GM19395 (cell line): ENCODE measurements at regions not wholly inside any gene's neighbourhood (a gene's known extent, or its start where the extent isn't known, plus 50 kb on each side); places are given as distances from the start of the nearest gene placed in this dataset.
A peak's percentile ranks its signal among the peaks of the same experiment; 100 is the strongest.
"Not testable (repeated sequence)": the region's sequence is repeated elsewhere in the genome, so short reads cannot be mapped to it uniquely, and the experiment has no call there.

ENCODE experiments used
- ATAC-seq: cut with Tn5 transposase; IDR thresholded peaks from one replicate; pipeline ENCODE4 v1.9.1; 2021; ENCODE audit warnings: mild to moderate bottlenecking, moderate library complexity; ENCODE audit not compliant: unreplicated experiment

GRCh38 chr7:65317372-65317771 lies 56.3 kb upstream of the ZNF92 start:
- no peak for ATAC-seq

DNA sequence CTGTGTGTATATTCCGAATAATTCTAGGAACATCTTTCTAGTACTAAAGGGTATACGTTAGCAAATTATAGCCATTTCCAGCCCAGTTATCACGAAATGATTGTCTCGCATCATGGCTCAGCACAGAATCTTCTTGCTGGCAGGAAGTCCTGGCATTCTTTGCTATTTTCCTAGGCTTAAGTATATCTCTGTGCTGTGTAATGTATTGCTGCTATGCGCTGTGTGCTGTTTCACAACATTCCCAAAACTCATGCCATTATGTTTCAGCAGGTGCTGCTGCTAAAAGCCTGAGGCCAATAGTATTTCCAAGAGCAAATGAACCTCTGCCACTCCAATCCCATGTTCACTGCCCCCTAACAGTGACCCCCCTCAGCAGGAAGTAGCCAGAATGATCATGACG lies 62.9 kb upstream of the ZNF92 start:
- no peak for ATAC-seq

GRCh38 chr7:65308300-65308678 lies 65.4 kb upstream of the ZNF92 start:
- no peak for ATAC-seq

DNA sequence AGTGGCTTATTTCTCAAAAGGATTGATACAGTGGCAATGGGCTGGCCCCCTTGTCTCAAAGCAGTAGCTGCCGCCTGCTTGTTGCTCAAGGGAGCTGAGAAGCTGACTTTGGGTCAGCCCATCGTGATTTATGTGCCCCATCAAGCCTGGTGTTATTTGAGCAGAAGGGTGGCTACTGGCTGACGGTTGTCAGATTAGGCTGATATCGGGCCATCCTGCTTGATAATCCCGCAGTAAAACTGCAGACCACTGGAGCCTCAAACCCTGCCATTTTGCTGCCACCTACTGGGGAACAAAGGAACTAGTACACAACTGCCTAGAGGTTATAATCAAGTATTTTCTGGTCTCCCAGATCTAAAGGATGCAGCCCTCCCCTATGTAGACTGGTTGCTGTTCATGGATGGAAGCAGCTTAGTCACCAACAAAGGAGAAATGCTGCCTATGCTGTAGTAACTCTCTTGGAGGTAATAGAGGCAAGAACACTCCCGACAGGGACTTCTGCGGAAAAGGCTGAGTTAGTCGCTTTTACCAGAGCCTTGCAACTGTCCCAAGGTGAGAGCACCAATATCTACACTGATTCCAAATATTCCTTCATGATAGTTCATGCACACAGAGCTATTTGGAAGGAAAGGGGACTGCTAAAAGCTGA lies 65.9 kb upstream of the ZNF92 start:
- no peak for ATAC-seq

- ATAC-seq = no peak
Measured at GRCh38 chr7:65304175-65304574, 69.5 kb upstream of the ZNF92 start.

DNA sequence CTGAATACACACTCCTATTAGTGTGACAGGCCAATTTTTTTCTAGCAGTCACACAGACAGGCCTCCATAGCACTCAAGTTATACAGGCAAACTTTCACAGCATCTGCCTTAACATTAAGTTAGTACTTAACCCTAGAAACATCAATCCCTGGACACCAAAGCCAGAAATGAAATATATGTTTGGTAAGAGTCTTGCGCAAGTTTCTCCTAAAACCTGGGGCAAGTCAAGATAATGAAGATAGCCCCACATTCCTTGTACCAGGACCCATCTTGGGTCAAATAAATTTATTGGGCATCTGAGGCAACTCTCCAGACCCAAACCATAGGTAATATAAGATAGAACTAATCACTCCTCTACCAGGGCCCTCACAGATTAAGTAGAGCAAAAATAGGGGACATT lies 70.8 kb upstream of the ZNF92 start:
- ATAC-seq = no peak

DNA sequence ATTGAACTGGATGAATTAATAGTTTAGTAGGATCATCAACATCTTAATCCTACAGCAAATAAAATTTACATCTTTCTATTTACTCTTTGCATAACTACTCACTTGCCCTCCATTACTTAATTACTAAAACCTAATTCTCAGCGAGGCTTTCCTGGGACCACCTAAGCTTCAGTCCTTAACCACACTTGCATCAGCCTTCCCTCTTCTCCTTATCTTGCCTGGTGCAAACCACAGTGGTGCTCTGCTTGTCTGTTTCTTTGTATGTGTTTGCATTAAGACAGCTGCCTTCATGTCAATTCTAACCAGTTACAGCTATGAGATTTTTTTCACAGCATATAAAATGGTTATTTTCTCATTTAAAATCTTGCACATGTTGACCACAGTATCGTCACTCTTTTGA lies 72.6 kb upstream of the ZNF92 start:
- ATAC-seq = no peak

GRCh38 chr7:65295409-65295808 lies 78.2 kb upstream of the ZNF92 start:
- no peak for ATAC-seq

DNA sequence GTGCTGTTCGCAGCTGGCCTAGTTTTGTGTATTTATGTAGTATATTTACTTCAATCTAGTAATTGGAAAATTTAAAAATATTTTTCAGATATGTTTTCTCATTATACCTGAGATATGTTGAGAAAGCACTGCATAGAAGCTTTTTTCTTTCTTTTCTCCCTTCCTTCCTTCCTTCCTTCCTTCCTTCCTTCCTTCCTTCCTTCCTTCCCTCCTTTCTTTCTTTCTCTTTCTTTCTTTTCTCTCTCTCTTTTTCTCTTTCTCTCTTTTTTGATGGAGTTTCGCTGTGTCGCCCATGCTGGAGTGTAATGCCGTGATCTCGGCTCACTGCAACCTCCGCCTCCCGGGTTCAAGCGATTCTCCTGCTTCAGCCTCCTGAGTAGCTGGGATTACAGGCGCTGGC lies 83.3 kb upstream of the ZNF92 start:
- ATAC-seq = not testable (repeated sequence)

DNA sequence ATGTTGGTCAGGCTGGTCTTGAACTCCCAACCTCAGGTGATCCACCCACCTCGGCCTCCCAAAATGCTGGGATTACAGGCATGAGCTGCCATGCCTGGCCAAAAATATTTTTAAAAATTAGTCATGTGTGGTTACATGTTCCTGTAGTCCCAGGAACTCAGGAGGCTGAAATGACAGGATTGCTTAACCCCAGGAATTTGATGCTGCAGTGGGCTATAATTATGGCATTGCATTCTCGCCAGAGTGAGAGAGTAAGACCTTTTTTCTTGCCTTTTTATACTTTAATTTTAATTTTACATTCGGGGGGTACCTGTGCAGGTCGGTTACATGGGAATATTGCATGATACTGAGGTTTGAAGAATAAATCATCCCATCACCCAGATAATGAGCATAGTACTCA lies 86.6 kb upstream of the ZNF92 start:
- ATAC-seq = no peak

DNA sequence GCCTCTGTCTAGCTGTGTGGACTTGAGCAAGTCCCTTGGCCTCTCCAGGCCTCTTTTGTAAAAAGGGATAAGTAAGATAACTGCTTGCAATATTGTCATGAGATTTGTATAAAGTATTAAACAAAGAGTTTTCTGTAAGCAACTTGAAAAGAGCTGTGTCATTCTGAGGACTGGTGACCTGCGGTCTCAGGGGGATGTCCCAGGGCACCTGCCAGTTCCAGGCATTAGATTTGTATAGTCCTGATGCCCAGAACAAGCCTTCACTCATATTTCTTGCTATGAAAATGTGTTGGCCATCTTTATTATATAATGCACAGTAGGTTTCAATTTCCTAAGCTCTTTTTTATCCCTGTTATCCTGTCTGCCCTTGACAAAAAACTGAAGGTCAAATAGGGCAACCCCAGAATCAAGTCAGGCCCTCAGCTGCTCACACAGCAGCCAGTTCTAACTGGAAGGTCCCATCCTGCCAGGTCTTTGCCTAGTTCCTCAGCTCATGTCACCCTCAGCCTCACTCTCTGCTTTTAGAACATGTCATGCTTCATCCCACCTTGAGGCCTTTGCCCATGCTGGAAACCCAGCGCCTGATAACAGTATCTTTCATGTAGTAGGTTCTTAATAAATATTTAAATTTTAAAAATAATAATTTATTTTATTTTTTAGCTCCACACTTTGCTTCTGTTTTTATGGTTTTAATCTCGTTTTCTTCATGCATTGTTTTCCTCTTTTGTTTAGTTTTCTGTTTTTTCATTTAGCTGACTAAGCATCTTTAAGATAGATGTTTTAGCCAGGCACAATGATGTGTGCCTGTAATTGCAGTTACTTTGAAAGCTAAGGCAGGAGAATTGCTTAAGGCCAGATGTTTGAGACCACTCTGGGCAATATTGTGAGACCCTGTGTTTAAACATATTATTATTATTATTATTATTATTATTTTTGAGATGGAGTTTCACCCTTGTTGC lies 87.5 kb upstream of the ZNF92 start:
- ATAC-seq = no peak

DNA sequence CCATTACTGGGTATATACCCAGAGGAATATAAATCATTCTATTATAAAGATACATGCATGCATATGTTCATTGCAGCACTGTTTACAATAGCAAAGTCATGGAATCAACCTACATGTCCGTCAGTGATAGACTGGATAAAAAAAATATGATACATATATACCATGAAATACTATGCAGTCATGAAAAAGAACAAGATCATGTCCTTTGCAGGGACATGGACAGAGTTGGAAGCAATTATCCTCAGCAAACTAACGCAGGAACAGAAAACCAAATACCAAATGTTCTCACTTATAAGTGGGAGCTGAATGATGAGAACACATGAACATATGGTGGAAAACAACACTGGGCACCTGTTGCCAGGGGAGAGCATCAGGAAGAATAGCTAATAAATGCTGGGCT lies 88.4 kb upstream of the ZNF92 start:
- not testable (repeated sequence) for ATAC-seq

- ATAC-seq = no peak
Measured at GRCh38 chr7:65279795-65280194, 93.9 kb upstream of the ZNF92 start.

DNA sequence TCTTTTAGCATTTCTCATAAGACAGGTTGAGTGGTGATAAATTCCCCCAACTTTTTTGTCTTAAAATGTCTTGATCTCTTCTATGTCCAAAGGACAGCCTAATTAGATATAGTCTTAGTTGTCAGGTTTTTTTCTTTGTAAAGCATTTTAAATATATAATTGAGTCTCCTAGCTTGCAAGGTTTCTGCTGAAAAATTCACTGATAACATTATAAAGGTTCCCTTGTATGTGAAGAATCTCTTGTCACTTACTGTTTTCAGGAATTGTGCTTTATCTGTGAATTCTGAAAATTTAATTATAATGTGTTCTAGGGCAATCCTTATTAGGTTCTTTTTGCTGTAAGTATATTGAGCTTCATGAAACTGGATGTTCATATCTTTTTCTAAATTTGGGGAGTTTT lies 96.8 kb upstream of the ZNF92 start:
- no peak for ATAC-seq

DNA sequence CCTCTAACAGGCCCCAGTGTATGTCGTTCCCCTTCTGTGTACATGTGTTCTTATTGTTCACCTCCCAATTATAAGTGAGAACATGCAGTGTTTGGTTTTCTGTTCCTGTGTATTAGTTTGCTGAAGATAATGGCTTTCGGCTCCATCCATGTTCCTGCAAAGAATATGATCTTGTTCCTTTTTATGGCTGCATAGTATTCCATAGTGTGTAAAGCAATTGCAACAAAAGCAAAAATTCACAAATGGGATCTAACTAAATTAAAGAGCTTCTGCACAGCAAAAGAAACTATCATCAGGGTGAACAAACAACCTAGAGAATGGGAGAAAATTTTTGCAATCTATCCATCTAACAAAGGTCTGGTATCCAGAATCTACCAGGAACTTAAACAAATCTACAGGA lies 102.2 kb upstream of the ZNF92 start:
- not testable (repeated sequence) for ATAC-seq

GRCh38 chr7:65269150-65269856 lies 104.4 kb upstream of the ZNF92 start:
- ATAC-seq = peak; percentile 95

DNA sequence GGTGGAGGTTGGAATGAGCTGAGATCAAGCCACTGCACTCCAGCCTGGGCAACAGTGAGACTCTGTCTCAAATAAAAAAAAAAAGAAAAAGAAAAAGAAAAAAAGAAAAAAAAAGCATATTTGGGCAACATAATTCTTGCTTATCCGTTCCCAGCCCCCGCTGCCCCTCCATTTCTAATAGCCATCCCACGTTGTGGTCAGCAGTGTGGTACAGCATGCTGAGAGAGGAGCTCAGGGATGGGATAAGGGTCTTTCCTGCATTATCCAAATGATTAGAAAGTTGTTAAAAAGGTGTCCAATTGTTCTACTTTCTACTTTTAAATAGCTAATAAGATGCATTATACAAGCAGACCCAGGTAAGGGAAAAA lies 104.9 kb upstream of the ZNF92 start:
- peak; percentile 7 for ATAC-seq

GRCh38 chr7:65265933-65266519 lies 107.6 kb upstream of the ZNF92 start:
- ATAC-seq = no peak

DNA sequence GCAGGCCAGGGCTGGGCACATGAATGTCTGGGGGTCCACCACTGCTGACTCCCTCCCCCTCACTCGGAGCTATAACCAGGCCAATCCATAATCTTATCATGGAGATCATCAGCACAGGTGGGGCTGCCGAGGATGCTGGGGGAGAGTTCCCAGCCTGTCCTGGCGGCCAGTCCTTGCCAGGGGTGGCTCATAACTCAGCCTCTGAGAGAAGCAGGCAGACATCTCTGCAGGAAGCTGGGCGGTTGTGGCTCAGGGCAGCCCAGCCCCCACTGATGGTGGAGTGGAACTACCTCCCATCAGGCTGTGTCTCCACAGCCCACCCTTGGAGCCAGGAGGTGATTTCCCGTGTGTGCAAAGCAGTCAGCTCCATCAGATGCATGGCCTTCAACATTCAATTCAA lies 109.4 kb upstream of the ZNF92 start:
- ATAC-seq = no peak

DNA sequence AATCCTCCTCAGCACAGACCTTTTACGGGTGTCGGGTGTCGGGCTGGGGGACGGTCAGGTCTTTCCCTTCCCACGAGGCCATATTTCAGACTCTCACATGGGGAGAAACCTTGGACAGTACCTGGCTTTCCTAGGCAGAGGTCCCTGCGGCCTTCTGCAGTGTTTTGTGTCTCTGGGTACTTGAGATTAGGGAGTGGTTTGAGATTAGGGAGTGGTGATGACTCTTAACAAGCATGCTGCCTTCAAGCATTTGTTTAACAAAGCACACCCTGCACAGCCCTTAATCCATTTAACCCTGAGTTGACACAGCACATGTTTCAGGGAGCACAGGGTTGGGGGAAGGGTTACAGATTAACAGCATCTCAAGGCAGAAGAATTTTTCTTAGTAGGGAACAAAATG lies 113.0 kb upstream of the ZNF92 start:
- ATAC-seq = not testable (repeated sequence)

- not testable (repeated sequence) for ATAC-seq
Measured at GRCh38 chr7:65259864-65260525, 113.7 kb upstream of the ZNF92 start.
